ENCODE measurements at regions not wholly inside any gene's neighbourhood (a gene's known extent, or its start where the extent isn't known, plus 50 kb on each side); places are given as distances from the start of the nearest gene placed in this dataset.

GRCh38 chr2:18365342-18365741 lies 195.1 kb downstream of the RDH14 start:
- TF ChIP-seq EZH2 (IDR thresholded peaks at IDR 0.05; ENCODE audit: borderline replicate concordance, low read length) (no peak), CTCF (IDR thresholded peaks at IDR 0.05; ENCODE audit: low read length) (no peak)
